ENCODE measurements at regions not wholly inside any gene's neighbourhood (a gene's known extent, or its start where the extent isn't known, plus 50 kb on each side); places are given as distances from the start of the nearest gene placed in this dataset.

GRCh38 chr11:43548916-43549315 lies 131.6 kb upstream of the HSD17B12 start:
- TF ChIP-seq, protein P1, sequence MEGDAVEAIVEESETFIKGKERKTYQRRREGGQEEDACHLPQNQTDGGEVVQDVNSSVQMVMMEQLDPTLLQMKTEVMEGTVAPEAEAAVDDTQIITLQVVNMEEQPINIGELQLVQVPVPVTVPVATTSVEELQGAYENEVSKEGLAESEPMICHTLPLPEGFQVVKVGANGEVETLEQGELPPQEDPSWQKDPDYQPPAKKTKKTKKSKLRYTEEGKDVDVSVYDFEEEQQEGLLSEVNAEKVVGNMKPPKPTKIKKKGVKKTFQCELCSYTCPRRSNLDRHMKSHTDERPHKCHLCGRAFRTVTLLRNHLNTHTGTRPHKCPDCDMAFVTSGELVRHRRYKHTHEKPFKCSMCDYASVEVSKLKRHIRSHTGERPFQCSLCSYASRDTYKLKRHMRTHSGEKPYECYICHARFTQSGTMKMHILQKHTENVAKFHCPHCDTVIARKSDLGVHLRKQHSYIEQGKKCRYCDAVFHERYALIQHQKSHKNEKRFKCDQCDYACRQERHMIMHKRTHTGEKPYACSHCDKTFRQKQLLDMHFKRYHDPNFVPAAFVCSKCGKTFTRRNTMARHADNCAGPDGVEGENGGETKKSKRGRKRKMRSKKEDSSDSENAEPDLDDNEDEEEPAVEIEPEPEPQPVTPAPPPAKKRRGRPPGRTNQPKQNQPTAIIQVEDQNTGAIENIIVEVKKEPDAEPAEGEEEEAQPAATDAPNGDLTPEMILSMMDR (IDR thresholded peaks at IDR 0.05), result no peak
- no peak for TF ChIP-seq POLR2A (IDR thresholded peaks at IDR 0.05)
